GM21526 (cell line): ENCODE measurements at regions not wholly inside any gene's neighbourhood (a gene's known extent, or its start where the extent isn't known, plus 50 kb on each side); places are given as distances from the start of the nearest gene placed in this dataset.

Source experiments
- ATAC-seq: cut with Tn5 transposase; IDR thresholded peaks from one replicate; pipeline ENCODE4 v1.9.1; 2021; ENCODE audit warnings: moderate library complexity; ENCODE audit not compliant: unreplicated experiment, low FRiP score

GRCh38 chr2:157107877-157108276 lies 149.6 kb upstream of the GALNT5 start:
- no peak for ATAC-seq

- ATAC-seq: no peak
These were observed 134.7 kb upstream of the GALNT5 start for GRCh38 chr2:157122776-157123175.

- ATAC-seq: no peak
These were observed 132.8 kb upstream of the GALNT5 start for GRCh38 chr2:157124731-157125130.

DNA sequence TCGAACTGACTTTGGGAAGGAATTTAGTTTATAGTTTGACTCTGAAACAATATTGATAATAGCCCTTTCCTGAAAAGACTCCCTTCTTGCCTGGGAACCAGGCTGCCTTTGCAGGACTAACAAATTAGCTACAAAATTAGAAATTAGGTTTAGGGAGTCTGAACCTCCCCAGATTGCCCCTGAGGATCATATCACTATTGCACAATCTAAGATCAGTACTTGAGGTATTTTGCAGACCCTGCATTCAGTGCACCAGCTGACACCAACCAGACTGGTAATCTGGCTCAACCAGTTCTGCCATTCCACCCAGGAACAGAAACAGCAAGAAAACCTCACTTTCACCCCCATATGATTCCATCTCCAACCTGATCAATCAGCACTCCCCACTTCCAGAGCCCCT lies 131.8 kb upstream of the GALNT5 start:
- no peak for ATAC-seq

DNA sequence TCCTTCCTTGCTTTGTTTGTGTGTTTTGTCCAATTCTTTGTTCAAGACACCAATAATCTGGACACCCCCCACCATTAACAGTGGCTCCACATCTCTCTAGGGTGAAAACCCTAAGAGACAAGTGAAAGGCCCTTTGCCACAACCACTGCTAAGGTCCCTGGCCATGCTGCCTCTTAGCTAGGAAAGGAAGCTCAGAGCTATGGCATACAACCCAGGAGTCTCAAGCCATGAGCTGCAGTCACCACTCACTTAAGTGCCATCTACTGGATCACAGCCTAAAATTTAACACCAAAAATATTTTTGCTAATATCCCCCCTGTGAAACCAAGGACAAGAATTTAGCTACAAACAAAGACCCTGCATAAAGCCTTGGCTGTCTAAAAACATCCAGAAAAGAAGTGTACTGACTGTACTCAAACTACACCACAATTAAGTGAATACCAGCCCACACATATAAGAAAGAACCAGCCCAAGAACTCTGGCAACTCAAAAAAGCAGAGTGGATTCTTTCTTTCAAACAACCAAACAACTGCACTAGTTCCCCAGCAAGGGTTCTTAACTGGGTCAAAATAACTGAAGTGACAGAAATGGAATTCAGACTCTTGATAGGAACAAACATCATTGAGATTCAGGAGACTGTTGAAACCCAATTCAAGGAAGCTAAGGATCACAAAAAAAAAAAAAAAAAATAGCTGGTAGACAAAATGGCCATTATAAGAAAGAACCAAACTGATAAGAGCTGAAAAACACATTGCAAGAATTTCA lies 130.1 kb upstream of the GALNT5 start:
- no peak for ATAC-seq

DNA sequence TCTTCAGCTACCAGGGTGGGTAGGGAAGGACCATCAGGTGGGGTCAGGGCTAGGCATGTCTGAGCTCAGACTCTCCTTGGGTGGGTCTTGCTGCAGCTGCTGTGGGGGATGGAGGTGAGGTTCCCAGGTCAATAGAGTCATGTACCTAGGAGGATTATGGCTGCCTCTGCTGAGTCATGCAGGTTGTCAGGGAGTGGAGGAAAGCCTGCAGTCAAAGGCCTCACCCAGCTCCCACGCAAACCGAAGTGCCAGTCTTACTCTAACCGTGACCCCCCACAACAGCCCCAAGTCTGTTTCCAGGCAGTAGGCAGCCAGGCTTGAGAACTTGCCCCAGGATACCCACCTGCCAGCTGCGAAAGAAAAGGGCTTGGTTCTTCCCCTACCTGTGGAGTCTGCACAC lies 113.6 kb upstream of the GALNT5 start:
- ATAC-seq: no peak

- ATAC-seq: no peak
These were observed 108.2 kb upstream of the GALNT5 start for GRCh38 chr2:157149270-157149669.

DNA sequence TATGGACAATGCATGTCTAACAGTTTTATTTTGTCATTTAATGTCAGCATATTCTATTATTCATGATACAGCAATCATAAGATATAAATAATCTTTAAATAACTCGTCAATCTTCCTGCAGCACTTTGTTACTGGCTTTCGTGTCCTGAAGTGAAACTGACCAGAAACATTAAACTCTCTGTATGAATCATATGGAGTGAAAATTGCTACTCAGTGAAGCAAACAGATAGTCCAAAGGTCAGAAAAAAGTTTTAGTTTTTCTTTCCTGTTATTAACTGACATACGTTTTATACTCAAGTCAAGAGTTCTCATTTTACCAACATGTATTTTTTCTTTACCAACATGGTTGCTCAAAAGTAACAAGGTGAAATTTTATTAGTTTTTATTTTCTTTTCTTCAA lies 106.8 kb upstream of the GALNT5 start:
- ATAC-seq: peak; percentile 84

- ATAC-seq: no peak
These were observed 105.1 kb upstream of the GALNT5 start for GRCh38 chr2:157152362-157152761.

DNA sequence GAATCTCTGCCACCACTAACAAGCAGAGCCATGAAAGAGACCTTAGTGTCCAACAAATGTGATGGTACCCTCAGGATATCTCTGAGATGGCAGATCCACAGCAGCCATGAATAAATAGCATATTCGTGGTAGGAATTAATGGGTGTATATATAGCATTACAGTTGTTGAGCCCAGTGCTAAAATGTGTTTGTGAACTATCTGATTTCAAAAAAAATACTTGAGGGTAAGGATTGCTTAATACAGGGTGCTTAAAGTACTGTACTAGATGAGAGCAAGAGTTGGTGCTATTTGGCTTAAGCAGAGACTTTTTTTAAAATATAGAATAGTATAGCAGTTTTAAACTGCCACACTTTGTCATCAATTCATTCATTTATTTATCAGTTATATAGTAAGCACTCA lies 101.5 kb upstream of the GALNT5 start:
- ATAC-seq: no peak

DNA sequence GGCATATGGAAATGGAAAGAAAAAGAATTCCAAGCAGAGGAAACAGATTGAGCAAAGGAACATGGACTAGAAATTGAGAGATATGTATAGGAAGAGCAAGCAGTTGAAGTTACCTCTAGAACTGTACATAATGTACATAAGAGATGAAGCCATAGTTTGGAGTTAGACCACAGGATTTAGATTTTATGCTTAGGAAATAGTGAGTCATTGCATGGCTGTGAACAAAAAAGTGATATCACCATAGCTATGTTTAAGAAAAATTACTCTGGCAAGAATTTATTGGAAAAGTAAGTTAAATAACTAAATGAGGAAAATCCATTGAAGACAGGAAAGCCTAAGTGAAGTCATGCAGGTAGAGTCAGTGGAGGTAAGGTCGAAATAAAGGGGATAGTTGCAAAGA lies 99.4 kb upstream of the GALNT5 start:
- no peak for ATAC-seq

- ATAC-seq: no peak
These were observed 98.1 kb upstream of the GALNT5 start for GRCh38 chr2:157159221-157159934.

- no peak for ATAC-seq
These were observed 97.4 kb upstream of the GALNT5 start for GRCh38 chr2:157160111-157160510.

- no peak for ATAC-seq
These were observed 93.1 kb upstream of the GALNT5 start for GRCh38 chr2:157164370-157164769.

- ATAC-seq: no peak
These were observed 92.6 kb upstream of the GALNT5 start for GRCh38 chr2:157164891-157165290.

DNA sequence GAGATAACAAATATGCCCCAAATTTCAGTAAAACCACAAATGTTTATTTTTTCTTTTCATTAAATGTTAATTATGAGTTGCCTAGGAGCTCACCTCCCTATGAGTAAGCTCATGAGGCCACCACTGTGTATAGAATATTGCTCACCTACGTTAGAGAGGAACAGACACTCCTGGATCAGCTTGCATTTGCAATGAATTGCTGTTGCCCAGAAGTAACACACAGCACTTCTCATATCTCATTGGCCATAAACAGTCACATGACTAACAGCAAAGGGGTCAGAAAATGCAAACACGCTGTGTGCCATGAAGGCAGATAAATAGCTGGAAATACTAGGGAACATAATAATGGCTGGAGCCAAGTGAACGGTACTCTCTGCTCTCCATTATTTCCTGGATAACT lies 89.0 kb upstream of the GALNT5 start:
- ATAC-seq: no peak

- ATAC-seq: no peak
These were observed 87.6 kb upstream of the GALNT5 start for GRCh38 chr2:157169889-157170288.

DNA sequence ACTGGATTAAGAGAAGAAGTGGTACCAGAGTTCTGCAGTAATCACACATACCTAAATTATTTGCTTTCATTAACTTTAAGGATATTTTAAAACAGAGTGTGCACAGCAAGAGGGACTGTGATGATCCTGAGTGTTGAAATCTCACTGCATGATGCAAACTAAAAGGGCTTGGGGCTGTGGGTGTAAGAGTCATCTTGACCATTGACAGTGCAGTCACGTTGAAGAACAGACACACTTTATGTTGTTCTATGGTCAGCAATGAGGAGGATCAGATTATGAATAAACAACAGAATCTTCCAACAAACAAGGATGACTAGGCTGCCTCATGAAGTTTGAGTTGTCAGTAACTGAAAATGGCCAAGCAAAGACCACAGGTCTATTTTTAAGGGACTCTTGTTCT lies 87.2 kb upstream of the GALNT5 start:
- ATAC-seq: no peak

DNA sequence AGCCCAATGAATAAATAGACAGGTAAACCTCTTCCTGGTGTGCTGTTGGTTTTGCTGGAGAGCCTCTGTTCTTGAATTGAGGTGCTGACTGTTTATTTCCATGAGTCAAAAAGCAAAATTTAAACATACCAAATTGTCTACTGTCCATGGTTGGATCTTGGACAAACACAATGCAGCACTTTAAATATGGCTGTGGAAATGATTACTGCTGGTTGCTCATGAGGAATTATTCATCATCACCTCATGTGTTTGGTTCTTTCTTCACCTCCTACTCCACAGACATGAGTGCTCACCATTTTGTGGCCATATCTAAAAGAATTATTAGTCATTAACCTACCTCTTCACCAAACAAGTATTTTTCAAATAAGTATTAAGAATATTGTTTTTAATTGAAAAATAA lies 85.3 kb upstream of the GALNT5 start:
- no peak for ATAC-seq

- no peak for ATAC-seq
These were observed 84.5 kb upstream of the GALNT5 start for GRCh38 chr2:157172866-157173578.

- ATAC-seq: no peak
These were observed 83.7 kb upstream of the GALNT5 start for GRCh38 chr2:157173740-157174184.
